Osteoblast (primary cell): ENCODE measurements at regions not wholly inside any gene's neighbourhood (a gene's known extent, or its start where the extent isn't known, plus 50 kb on each side); places are given as distances from the start of the nearest gene placed in this dataset.

Experiments
- DNase-seq: peaks from one replicate; pipeline ENCODE4 v3.0.0; 2011; ENCODE audit warnings: low spot score, mixed read lengths; ENCODE audit not compliant: insufficient read length; ENCODE audit errors: missing footprints
- H2AFZ ChIP-seq: 2 replicates; pipeline ENCODE4 v1.6.0; 2011; ENCODE audit warnings: mild to moderate bottlenecking, low read length
- H3K27ac ChIP-seq: 2 replicates; pipeline ENCODE4 v1.5.1; 2011; ENCODE audit warnings: mild to moderate bottlenecking, low read depth, low read length, moderate library complexity
- H3K27me3 ChIP-seq: 2 replicates; pipeline ENCODE4 v1.6.0; 2012; ENCODE audit warnings: mild to moderate bottlenecking, control low read depth, inconsistent platforms, low read length, moderate library complexity; ENCODE audit not compliant: insufficient read depth
- H3K36me3 ChIP-seq: 2 replicates; pipeline ENCODE4 v1.5.1; 2011; ENCODE audit warnings: mild to moderate bottlenecking, low read length, control low read depth, moderate library complexity; ENCODE audit not compliant: insufficient read depth
- H3K4me1 ChIP-seq: 2 replicates; pipeline ENCODE4 v1.5.1; 2011; ENCODE audit warnings: mild to moderate bottlenecking, low read length, control low read depth, moderate library complexity; ENCODE audit not compliant: insufficient read depth
- H3K4me2 ChIP-seq: 2 replicates; pipeline ENCODE4 v1.6.0; 2011; ENCODE audit warnings: mild to moderate bottlenecking, low read length; ENCODE audit not compliant: insufficient read depth
- H3K4me3 ChIP-seq: fragments of 200-600 bp; sonication (generic); 3 replicates; pipeline ENCODE4 v1.5.1; 2012; ENCODE audit warnings: mild to moderate bottlenecking, low read length, inconsistent platforms; ENCODE audit not compliant: insufficient read depth
- H3K79me2 ChIP-seq: 2 replicates; pipeline ENCODE4 v1.6.0; 2012; ENCODE audit warnings: mild to moderate bottlenecking, low read length, control low read depth, inconsistent platforms; ENCODE audit not compliant: insufficient read depth
- H3K9me3 ChIP-seq: 2 replicates; pipeline ENCODE4 v1.5.1; 2011; ENCODE audit warnings: low read depth, low read length, control low read depth
- H4K20me1 ChIP-seq: 2 replicates; pipeline ENCODE4 v1.6.0; 2012; ENCODE audit warnings: mild to moderate bottlenecking, low read length, control low read depth; ENCODE audit not compliant: insufficient read depth
- CTCF ChIP-seq: IDR thresholded peaks from 2 replicates; pipeline ENCODE4 v1.5.1; 2011; ENCODE audit warnings: mild to moderate bottlenecking, low read depth, low read length, moderate library complexity; ENCODE audit errors: extremely low read depth

GRCh38 chr22:27270818-27271510 lies 530.6 kb downstream of the MN1 start:
- Histone ChIP-seq H2AFZ (no peak overlapping the region), H3K4me2 (no peak overlapping the region), H3K27me3 (peaks cover 23% of the 10 kb centered on the region), H3K27ac (no peak overlapping the region), H4K20me1 (no peaks in the 10 kb centered on the region), H3K36me3 (no peaks in the 10 kb centered on the region), H3K4me3 (no peak overlapping the region), H3K4me1 (no peaks in the 10 kb centered on the region), H3K9me3 (no peaks in the 10 kb centered on the region), H3K79me2 (no peaks in the 10 kb centered on the region)
- DNase-seq: no peak
- no peak for TF ChIP-seq CTCF

- Histone ChIP-seq H3K4me2 (no peak overlapping the region), H2AFZ (no peak overlapping the region), H3K27ac (no peak overlapping the region), H3K36me3 (no peaks in the 10 kb centered on the region), H3K79me2 (no peaks in the 10 kb centered on the region), H3K4me3 (no peak overlapping the region), H3K9me3 (peaks cover 2% of the 10 kb centered on the region), H3K4me1 (no peaks in the 10 kb centered on the region), H3K27me3 (peaks cover 30% of the 10 kb centered on the region), H4K20me1 (no peaks in the 10 kb centered on the region)
- no peak for TF ChIP-seq CTCF
- no peak for DNase-seq
Observed at GRCh38 chr22:27273436-27273835, 528.1 kb downstream of the MN1 start.

GRCh38 chr22:27273853-27274252 lies 527.7 kb downstream of the MN1 start:
- H3K79me2 ChIP-seq: no peaks in the 10 kb centered on the region
- H4K20me1 ChIP-seq: no peaks in the 10 kb centered on the region
- H3K27ac ChIP-seq: no peak overlapping the region
- H3K9me3 ChIP-seq: peaks cover 2% of the 10 kb centered on the region
- H3K27me3 ChIP-seq: peaks cover 30% of the 10 kb centered on the region
- no peaks in the 10 kb centered on the region for H3K4me1 ChIP-seq
- H3K36me3 ChIP-seq: no peaks in the 10 kb centered on the region
- H3K4me3 ChIP-seq: no peak overlapping the region
- DNase-seq: no peak
- H3K4me2 ChIP-seq: no peak overlapping the region
- no peak overlapping the region for H2AFZ ChIP-seq
- TF ChIP-seq CTCF: no peak

GRCh38 chr22:27274770-27275449 lies 526.6 kb downstream of the MN1 start:
- H3K27me3 ChIP-seq: peaks cover 27% of the 10 kb centered on the region
- TF ChIP-seq CTCF: no peak

More at GRCh38 chr22:27274770-27275449, 526.6 kb downstream of the MN1 start:
- Histone ChIP-seq H3K36me3 (no peaks in the 10 kb centered on the region), H3K27ac (no peak overlapping the region), H3K4me3 (no peak overlapping the region), H2AFZ (no peak overlapping the region), H4K20me1 (no peaks in the 10 kb centered on the region), H3K9me3 (peaks cover 2% of the 10 kb centered on the region), H3K79me2 (no peaks in the 10 kb centered on the region), H3K4me2 (no peak overlapping the region), H3K4me1 (no peaks in the 10 kb centered on the region)
- no peak for DNase-seq
